SU-DHL-6 (cell line): ENCODE measurements at regions not wholly inside any gene's neighbourhood (a gene's known extent, or its start where the extent isn't known, plus 50 kb on each side); places are given as distances from the start of the nearest gene placed in this dataset.

Source experiments
- H2AFZ ChIP-seq: fragments of 200-600 bp; sonication (generic); 2 replicates; pipeline ENCODE4 v1.6.1; 2014; ENCODE audit warnings: low read depth, mild to moderate bottlenecking, moderate library complexity, mixed read lengths, antibody characterized with exemption, low read length; ENCODE audit not compliant: severe bottlenecking
- H3F3A ChIP-seq: fragments of 200-600 bp; shearing (Covaris generic); 2 replicates; pipeline ENCODE4 v1.6.0; 2016; ENCODE audit warnings: antibody characterized with exemption, mild to moderate bottlenecking; ENCODE audit not compliant: insufficient read depth
- H3K27ac ChIP-seq: fragments of 200-600 bp; sonication (generic); 2 replicates; pipeline ENCODE4 v1.5.1; 2016; ENCODE audit warnings: low read depth, mild to moderate bottlenecking, low read length, moderate library complexity, mixed read lengths
- H3K27me3 ChIP-seq: fragments of 200-600 bp; sonication (generic), shearing (Covaris generic); 2 replicates; pipeline ENCODE4 v1.6.0; 2014; ENCODE audit warnings: mild to moderate bottlenecking, low read length
- H3K36me3 ChIP-seq: fragments of 200-600 bp; sonication (generic); 2 replicates; pipeline ENCODE4 v1.6.1; 2014; ENCODE audit warnings: mild to moderate bottlenecking, low read length, mixed read lengths
- H3K4me2 ChIP-seq: fragments of 300-600, 200-600 bp; shearing (Covaris generic), sonication (generic); 2 replicates; pipeline ENCODE4 v1.6.0; 2014; ENCODE audit warnings: low read length, low read depth, mild to moderate bottlenecking; ENCODE audit not compliant: poor library complexity, severe bottlenecking
- H3K4me3 ChIP-seq: fragments of 200-600 bp; sonication (generic); 2 replicates; pipeline ENCODE4 v1.5.1; 2014; ENCODE audit warnings: antibody characterized with exemption, low read length, mild to moderate bottlenecking, mixed read lengths; ENCODE audit not compliant: insufficient read depth, poor library complexity, severe bottlenecking
- H3K79me2 ChIP-seq: fragments of 200-600 bp; sonication (generic); 2 replicates; pipeline ENCODE4 v1.6.1; 2014; ENCODE audit warnings: mild to moderate bottlenecking, low read length, moderate library complexity; ENCODE audit not compliant: insufficient read depth
- H3K9ac ChIP-seq: fragments of 200-600 bp; sonication (generic); 2 replicates; pipeline ENCODE4 v1.7.0; 2014; ENCODE audit warnings: mild to moderate bottlenecking, low read length
- H3K9me2 ChIP-seq: fragments of 200-600 bp; sonication (generic); replicated peaks from 2 replicates; pipeline ENCODE4 v1.6.1; 2014; ENCODE audit warnings: low read length; ENCODE audit not compliant: insufficient read depth
- H3K9me3 ChIP-seq: fragments of 200-600 bp; sonication (generic); 2 replicates; pipeline ENCODE4 v1.6.1; 2014; ENCODE audit warnings: low read length, mixed read lengths; ENCODE audit not compliant: insufficient read depth
- H4K20me1 ChIP-seq: fragments of 200-600 bp; sonication (generic); 2 replicates; pipeline ENCODE4 v1.6.1; 2014; ENCODE audit warnings: low read depth, mild to moderate bottlenecking, antibody characterized with exemption, low read length, moderate library complexity, mixed read lengths
- CTCF ChIP-seq: fragments of 200-600 bp; sonication (generic); IDR thresholded peaks from one replicate; pipeline ENCODE4 v1.5.1; 2017; ENCODE audit warnings: antibody characterized with exemption, mild to moderate bottlenecking, low read length, moderate library complexity; ENCODE audit not compliant: insufficient read depth, poor library complexity, severe bottlenecking
- EZH2phosphoT487 ChIP-seq: fragments of 200-600 bp; sonication (generic), shearing (Covaris generic); conservative IDR thresholded peaks from 2 replicates; pipeline ENCODE4 v1.6.1; 2018; ENCODE audit warnings: mild to moderate bottlenecking, antibody characterized with exemption, low read length, moderate library complexity, mixed read lengths

- no peaks in the 10 kb centered on the region for H3K9me2 ChIP-seq
- no peak overlapping the region for H3K9ac ChIP-seq
- H3K4me3 ChIP-seq: no peak overlapping the region
- no peaks in the 10 kb centered on the region for H3K9me3 ChIP-seq
- no peak for TF ChIP-seq EZH2phosphoT487
- TF ChIP-seq CTCF: no peak
- H3K27ac ChIP-seq: no peak overlapping the region
- no peaks in the 10 kb centered on the region for H3K36me3 ChIP-seq
- no peak overlapping the region for H2AFZ ChIP-seq
- no peaks in the 10 kb centered on the region for H3K27me3 ChIP-seq
- H3K79me2 ChIP-seq: no peaks in the 10 kb centered on the region
- no peak overlapping the region for H3K4me2 ChIP-seq
- no peaks in the 10 kb centered on the region for H4K20me1 ChIP-seq
- H3F3A ChIP-seq: no peaks in the 10 kb centered on the region
These were observed 229.8 kb upstream of the CEP162 start for GRCh38 chr6:84457276-84457675.

GRCh38 chr6:84456803-84457202 lies 229.4 kb upstream of the CEP162 start:
- TF ChIP-seq CTCF (no peak), EZH2phosphoT487 (no peak)
- Histone ChIP-seq H3F3A (no peaks in the 10 kb centered on the region), H3K4me3 (no peak overlapping the region), H3K9me2 (no peaks in the 10 kb centered on the region), H3K9ac (no peak overlapping the region), H3K27me3 (no peaks in the 10 kb centered on the region), H3K27ac (no peak overlapping the region), H2AFZ (no peak overlapping the region), H3K36me3 (no peaks in the 10 kb centered on the region), H3K79me2 (no peaks in the 10 kb centered on the region), H3K4me2 (no peak overlapping the region), H4K20me1 (no peaks in the 10 kb centered on the region), H3K9me3 (no peaks in the 10 kb centered on the region)

- no peak overlapping the region for H3K4me3 ChIP-seq
- no peaks in the 10 kb centered on the region for H4K20me1 ChIP-seq
- no peak overlapping the region for H3K27ac ChIP-seq
- H3F3A ChIP-seq: no peaks in the 10 kb centered on the region
- no peaks in the 10 kb centered on the region for H3K27me3 ChIP-seq
- no peak overlapping the region for H3K4me2 ChIP-seq
- no peaks in the 10 kb centered on the region for H3K36me3 ChIP-seq
- no peaks in the 10 kb centered on the region for H3K9me3 ChIP-seq
- H3K9ac ChIP-seq: no peak overlapping the region
- TF ChIP-seq EZH2phosphoT487 (no peak), CTCF (no peak)
- no peaks in the 10 kb centered on the region for H3K9me2 ChIP-seq
- no peaks in the 10 kb centered on the region for H3K79me2 ChIP-seq
- H2AFZ ChIP-seq: no peak overlapping the region
These were observed 228.1 kb upstream of the CEP162 start for GRCh38 chr6:84455511-84456029.

- H3K4me2 ChIP-seq: no peak overlapping the region
- H3K4me3 ChIP-seq: no peak overlapping the region
- no peak overlapping the region for H2AFZ ChIP-seq
- no peaks in the 10 kb centered on the region for H3K9me2 ChIP-seq
- no peak overlapping the region for H3K27ac ChIP-seq
- no peaks in the 10 kb centered on the region for H3K9me3 ChIP-seq
- no peaks in the 10 kb centered on the region for H3K79me2 ChIP-seq
- H3K36me3 ChIP-seq: no peaks in the 10 kb centered on the region
- no peaks in the 10 kb centered on the region for H3K27me3 ChIP-seq
- TF ChIP-seq CTCF (no peak), EZH2phosphoT487 (no peak)
- H3F3A ChIP-seq: no peaks in the 10 kb centered on the region
- no peak overlapping the region for H3K9ac ChIP-seq
- H4K20me1 ChIP-seq: no peaks in the 10 kb centered on the region
These were observed 226.1 kb upstream of the CEP162 start for GRCh38 chr6:84453499-84453898.
